ENCODE measurements at regions not wholly inside any gene's neighbourhood (a gene's known extent, or its start where the extent isn't known, plus 50 kb on each side); places are given as distances from the start of the nearest gene placed in this dataset.
"Not testable (repeated sequence)": the region's sequence is repeated elsewhere in the genome, so short reads cannot be mapped to it uniquely, and the experiment has no call there.

- TF ChIP-seq CTCF (IDR thresholded peaks at IDR 0.05): peak; percentile 37 to 46 (median 39)
- not testable (repeated sequence) for TF ChIP-seq EP300 (IDR thresholded peaks at IDR 0.05); POLR2A (IDR thresholded peaks at IDR 0.05; ENCODE audit: low read depth)
Measured at GRCh38 chr9:85818971-85819370, 77.2 kb upstream of the AGTPBP1 start.
